GM12878 (cell line): ENCODE measurements at regions not wholly inside any gene's neighbourhood (a gene's known extent, or its start where the extent isn't known, plus 50 kb on each side); places are given as distances from the start of the nearest gene placed in this dataset.

Experiments
- BHLHE40 ChIP-seq, 2 experiments: fragments of 450-650 bp in 1 of 2; IDR thresholded peaks; 2 replicates each; pipeline ENCODE4 v1.6.1; 2011 to 2017; ENCODE audit warnings: low read depth in 2 of 2, borderline replicate concordance in 1 of 2, improper control_type of control experiment in 1 of 2, low read length in 1 of 2, mild to moderate bottlenecking in 1 of 2
- CBX3 ChIP-seq: fragments of 200-600 bp; sonication (generic); IDR thresholded peaks from 2 replicates; pipeline ENCODE4 v1.6.1; 2016; ENCODE audit warnings: low read depth, borderline replicate concordance
- CHD4 ChIP-seq: fragments of 200-600 bp; sonication (generic); IDR thresholded peaks from 2 replicates; pipeline ENCODE4 v1.6.1; 2016; ENCODE audit warnings: mild to moderate bottlenecking
- CTCF ChIP-seq, 3 experiments: IDR thresholded peaks in 2 of 3; conservative IDR thresholded peaks in 1 of 3; 2 replicates each; pipeline ENCODE4 v1.5.1; 2011; ENCODE audit warnings: low read depth in 3 of 3, low read length in 3 of 3, mild to moderate bottlenecking in 3 of 3, control low read depth in 2 of 3, moderate library complexity in 2 of 3, inconsistent platforms in 1 of 3, mixed read lengths in 1 of 3; ENCODE audit not compliant: control insufficient read depth in 2 of 3, insufficient read depth in 1 of 3; ENCODE audit errors: extremely low read depth in 1 of 3
- EGR1 ChIP-seq, 2 experiments: IDR thresholded peaks; 1 replicate in 1 of 2; 2 replicates in 1 of 2; pipeline ENCODE4 v1.6.1; 2011 to 2012; ENCODE audit warnings: low read depth in 2 of 2, low read length in 2 of 2, borderline replicate concordance in 1 of 2, mild to moderate bottlenecking in 1 of 2, moderate library complexity in 1 of 2
- NBN ChIP-seq: fragments of 450-650 bp; IDR thresholded peaks from 2 replicates; pipeline ENCODE4 v1.6.1; 2016
- NFYB ChIP-seq: IDR thresholded peaks from 2 replicates; pipeline ENCODE4 v1.6.1; 2011; ENCODE audit warnings: low read depth, mild to moderate bottlenecking, low read length, improper control_type of control experiment, moderate library complexity; ENCODE audit not compliant: insufficient read depth
- NR2C2 ChIP-seq: IDR thresholded peaks from 2 replicates; pipeline ENCODE4 v1.6.1; 2011; ENCODE audit warnings: borderline replicate concordance, low read depth; ENCODE audit not compliant: control insufficient read depth, insufficient read length
- NRF1 ChIP-seq: conservative IDR thresholded peaks from 2 replicates; pipeline ENCODE4 v1.6.1; 2011; ENCODE audit warnings: mild to moderate bottlenecking, low read depth, low read length, improper control_type of control experiment
- POLR2A ChIP-seq: IDR thresholded peaks from 2 replicates; pipeline ENCODE4 v1.6.1; 2011; ENCODE audit warnings: low read depth, mild to moderate bottlenecking, low read length
- YY1 ChIP-seq: IDR thresholded peaks from 2 replicates; pipeline ENCODE4 v1.6.1; 2011; ENCODE audit warnings: low read depth, mild to moderate bottlenecking, low read length
- ZNF24 ChIP-seq: fragments of 450-650 bp; IDR thresholded peaks from 2 replicates; pipeline ENCODE4 v1.6.1; 2017; ENCODE audit warnings: antibody characterized with exemption, mild to moderate bottlenecking
- ZNF622 ChIP-seq: fragments of 450-650 bp; IDR thresholded peaks from 2 replicates; pipeline ENCODE4 v1.6.1; 2017; ENCODE audit warnings: mild to moderate bottlenecking, inconsistent platforms

DNA sequence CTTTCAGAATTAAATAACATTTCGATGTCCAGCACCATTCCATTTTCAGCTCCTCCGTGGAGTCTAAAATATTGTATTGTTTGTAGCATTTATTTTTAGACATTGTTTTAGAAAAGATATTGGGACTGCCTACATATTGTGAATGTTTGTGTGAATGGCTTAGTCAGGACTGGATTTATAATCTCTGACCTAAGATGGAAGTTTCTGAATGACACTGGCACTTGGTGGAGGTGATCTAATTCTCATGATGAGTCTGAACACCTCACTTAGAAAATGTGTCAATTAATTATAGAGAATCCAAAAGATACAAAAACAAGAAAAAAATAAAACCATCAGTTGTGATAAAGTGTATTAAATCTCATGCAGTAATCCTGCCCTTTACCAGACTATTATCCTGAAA, 60.8 kb upstream of the HBS1L start:
- TF ChIP-seq BHLHE40 (IDR thresholded peaks at IDR 0.05; ENCODE audit: borderline replicate concordance in 1 of 2, low read depth in 2 of 2, low read length in 1 of 2) (no peak), NFYB (no peak), YY1 (no peak), EGR1 (IDR thresholded peaks at IDR 0.05; ENCODE audit: borderline replicate concordance in 1 of 2, low read depth in 2 of 2, low read length in 2 of 2) (no peak), CTCF (IDR thresholded peaks at IDR 0.05 in 2 of 3, conservative IDR thresholded peaks at IDR 0.05 in 1 of 3; ENCODE audit: control insufficient read depth in 2 of 3, extremely low read depth in 1 of 3, insufficient read depth in 1 of 3, low read depth in 3 of 3, low read length in 3 of 3) (no peak), ZNF622 (no peak), NBN (no peak), NR2C2 (no peak), NRF1 (no peak), CBX3 (no peak), CHD4 (no peak), POLR2A (no peak), ZNF24 (no peak)
